LHCN-M2 (cell line): ENCODE measurements at regions not wholly inside any gene's neighbourhood (a gene's known extent, or its start where the extent isn't known, plus 50 kb on each side); places are given as distances from the start of the nearest gene placed in this dataset.

ENCODE experiments used
- DNase-seq: peaks from one replicate; pipeline ENCODE4 v3.0.0-alpha.2; 2012; ENCODE audit warnings: low read depth

DNA sequence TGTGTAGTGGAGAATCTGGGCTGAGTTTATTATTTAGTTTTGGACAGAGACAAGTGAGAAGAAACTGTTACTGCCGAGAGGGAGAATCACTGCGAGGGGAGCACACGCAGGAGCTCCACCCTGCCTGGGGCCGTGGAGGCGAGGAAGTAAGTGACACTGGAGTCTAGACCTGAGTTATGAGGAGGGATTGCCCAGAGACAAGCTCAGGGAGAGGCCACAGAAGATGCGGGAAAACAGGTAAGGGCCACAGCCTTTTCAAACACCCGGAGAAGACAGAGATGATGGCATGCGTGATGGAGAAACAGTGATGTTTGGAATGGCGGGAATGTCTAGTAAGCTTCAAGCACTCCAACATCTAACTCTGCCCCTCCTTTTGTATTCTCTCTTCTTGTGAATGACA, 84.1 kb downstream of the TNFSF11 start:
- DNase-seq = no peak

DNA sequence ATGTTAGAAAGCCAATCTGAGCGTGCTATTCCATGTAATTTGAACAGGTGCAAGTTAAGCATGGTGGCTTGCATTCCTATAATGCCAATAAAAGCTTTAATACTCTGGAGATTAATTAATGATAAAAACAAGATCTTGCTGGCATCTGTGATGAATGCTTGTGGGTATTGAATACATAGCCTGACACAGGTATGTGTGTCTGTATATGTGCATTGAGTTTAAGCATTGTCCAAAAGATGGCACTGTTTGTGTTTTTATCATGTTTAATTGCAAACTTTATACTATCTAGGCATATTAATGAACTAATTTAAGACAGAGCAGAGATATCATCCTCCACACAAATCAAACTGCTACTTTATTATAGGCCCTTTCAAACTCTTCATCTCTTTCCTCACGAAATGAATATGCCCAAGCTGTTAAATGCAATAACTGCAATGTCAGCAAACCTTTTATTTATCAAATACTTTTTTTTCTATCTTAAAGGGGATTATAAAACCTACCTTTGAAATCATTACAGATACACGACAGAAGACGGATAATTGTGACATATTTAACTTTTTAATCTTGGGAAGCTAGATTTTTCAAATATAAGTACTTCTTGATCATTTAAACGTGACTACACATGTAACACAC, 86.5 kb downstream of the TNFSF11 start:
- DNase-seq = peak; percentile 10

DNA sequence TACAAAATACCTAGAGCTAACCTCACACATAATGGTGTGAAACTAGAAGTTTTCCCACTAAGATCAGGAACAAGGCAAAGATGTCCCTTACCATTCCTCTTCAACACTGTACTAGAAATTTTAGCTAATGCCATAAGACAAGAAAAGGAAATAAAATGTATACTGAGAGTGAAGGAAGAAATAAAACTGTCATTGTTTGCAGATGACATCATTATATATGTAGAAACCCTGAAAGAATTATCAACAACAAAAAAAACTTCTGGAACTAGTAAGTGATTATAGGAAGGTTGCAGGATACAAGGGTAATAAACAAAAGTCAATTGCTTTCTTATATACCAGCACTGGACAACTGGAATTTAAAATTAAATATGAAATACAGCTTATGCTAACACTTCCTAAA, 93.7 kb downstream of the TNFSF11 start:
- DNase-seq = no peak

DNA sequence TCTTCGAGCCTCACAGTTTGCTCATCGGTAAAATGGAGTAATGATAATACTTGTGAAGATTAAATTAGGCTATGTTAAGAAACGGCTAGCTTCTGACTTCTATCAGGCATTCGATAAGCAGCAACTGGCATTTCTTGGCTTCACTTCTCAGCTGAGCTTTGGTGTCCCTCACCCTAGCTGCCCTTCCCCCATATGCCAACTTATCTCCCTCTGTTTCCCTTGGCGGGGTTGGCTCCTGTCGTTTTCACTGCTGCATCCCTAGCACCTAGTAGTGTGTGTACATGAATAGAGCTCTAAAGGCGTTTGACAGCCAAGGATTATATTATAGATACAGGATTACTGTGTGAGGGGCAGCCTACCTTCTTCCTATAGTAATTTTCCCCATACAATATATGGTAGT, 97.5 kb downstream of the TNFSF11 start:
- DNase-seq = no peak

DNA sequence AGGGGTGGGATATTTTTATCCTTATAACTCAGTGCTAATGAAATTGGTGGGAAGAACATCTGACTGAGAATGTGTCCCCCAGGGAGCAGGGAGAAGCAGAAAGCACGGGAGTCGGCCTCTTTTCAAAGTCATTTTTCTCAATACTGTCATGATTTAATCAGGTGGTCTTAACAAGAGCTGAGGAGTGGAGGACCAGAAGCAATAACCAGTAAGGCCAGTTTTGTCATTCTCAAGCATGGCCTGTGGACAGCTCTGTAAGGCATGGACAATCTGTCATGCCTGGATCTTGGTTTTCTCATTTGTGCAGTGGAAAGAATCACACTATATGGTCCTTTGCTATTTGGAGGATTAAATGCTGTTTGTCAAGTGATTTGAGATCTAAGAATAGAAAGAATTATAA, 99.7 kb downstream of the TNFSF11 start:
- DNase-seq = no peak

DNA sequence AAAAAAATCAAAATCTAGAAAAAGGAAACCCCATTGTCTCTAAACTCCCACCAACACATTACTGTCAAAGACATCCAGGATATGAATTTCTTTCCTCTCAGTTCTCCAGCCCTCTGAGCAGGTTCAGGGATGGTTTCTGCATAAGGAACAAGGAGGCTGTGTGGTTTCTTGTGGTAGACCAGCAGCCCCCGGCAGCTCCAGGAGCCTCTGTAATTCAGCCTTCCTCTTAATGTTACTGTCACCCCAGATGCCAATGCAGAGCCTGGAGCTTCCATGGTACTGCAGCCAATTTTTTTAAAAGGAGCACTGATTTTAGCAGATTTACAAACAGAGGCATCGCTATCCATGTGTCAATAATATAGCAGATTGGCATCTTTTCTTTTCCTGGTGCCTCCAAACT, 100.6 kb upstream of the FAM216B start:
- no peak for DNase-seq

DNA sequence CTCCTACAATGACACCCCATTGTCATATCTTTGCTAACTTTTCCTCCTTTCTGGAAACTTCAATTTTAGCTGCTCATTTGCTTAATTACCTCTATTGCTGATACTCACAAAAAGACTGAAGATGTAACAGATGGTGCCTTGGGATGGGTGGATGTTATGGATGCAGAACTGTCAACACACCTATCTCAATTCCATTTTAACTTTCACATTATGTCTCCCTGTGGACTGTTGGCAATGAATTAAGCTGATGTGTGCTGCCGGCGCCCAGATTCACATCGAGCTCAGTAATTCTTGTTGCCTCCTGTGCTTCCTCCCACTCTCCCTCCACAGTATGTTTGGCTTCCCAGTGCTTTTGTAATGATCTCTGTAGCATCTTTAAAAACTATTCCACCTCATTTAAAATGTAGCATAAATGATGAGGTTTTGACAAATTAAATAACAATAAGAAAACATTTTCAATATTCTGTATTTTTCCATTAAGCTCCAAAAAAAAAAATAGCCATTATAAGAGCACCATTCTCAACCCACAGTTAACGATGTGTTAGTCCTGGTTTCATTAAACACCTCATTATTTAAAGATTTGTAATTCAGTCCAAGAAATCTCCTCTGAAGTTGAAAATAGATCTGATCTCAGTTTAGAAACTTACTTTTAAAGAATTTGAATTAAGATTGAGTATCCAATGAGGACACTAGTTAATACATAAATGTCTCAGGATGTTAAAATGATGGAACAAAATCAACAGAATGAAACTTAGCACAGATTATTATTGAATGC, 99.9 kb upstream of the FAM216B start:
- no peak for DNase-seq

DNA sequence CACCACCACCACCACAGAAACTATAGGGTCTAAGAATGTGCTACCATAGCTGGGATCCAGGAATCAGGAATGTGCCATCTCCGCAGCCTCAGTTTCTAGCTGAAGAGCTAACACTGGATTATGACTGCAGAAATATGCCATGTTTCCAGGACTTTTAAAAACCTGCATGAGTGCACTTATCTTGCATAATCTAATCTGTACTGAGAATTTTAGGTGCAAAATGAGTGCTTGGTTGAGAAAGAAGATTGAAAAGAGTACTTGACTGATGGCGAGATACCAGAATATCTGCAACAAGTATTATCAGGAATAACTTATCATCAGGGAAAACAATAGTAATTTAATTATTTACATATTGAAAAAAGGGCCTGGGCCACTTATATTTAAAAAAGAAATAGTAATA, 97.2 kb upstream of the FAM216B start:
- DNase-seq = no peak

DNA sequence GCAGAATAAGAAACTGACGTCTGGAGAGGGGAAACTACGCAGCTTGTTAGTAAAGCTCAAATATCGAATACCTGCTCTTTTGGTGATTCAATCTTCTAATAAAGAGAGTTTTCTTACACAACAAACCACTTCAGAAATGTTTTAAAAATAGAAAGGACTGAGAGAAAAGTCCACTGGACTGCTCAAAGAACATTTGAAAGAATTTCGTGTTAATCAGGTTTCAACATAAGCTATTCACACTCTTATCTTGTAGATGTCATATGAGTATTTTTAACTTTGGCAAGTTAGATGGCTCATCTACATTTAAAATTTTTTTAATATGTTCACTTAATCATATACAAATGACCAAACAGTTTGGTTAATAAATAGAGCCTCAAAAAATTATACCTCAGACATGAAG, 95.6 kb upstream of the FAM216B start:
- no peak for DNase-seq

DNA sequence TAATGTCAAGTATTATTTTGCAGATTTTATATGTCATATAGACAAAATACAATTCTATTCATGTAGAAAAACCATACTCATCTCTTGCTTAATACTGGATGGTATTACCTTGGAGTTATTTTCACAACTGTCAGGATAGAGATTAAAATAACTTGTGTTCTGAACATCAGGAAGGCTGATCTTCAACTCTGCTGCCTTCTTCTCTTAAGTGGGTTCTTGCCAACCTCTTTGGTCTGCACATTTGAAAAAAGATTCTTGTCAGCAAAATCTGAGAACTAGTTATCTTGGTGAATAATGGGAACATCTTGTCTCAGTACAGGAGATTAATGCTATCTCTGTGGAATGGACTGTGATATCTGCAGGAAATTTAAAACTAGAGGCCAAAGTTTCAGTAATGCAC, 95.2 kb upstream of the FAM216B start:
- no peak for DNase-seq

DNA sequence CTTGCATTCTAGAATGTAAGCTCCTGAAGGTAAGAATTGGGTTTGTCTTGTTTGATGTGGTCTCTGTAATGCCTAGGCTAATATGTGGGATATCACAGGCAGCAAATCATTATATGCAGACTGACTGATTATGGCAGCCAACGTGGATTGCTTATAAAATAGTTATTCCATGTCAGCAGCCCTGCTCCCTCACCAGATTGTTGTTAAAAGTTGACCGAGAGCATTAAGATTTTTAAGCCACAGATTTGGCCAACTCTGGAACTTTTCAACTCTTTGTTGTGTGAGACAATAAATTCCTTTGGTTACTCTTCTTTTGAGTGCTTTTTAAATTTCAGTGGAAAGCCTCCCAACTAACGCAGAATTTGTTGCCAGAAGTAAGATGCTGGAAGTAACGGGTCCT, 92.6 kb upstream of the FAM216B start:
- no peak for DNase-seq

DNA sequence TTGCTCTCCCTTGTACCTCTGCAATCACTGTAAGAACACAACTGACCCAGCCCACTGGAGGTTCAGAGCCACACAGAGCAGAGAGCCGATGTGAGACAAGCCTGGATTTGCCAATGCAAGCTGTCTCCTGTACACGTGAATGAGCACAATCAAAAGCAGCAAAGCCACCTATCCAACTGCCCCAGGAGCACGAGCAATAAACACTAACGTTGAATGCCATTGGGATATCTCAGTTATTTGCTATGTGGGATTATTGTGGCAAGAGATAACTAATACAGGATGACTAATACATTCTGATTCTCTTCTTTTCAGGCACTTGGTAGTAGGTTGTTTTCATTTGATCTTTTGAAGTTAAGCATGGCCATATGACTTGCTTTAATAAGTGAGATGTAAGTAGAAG, 85.2 kb upstream of the FAM216B start:
- DNase-seq = peak; percentile 45

DNA sequence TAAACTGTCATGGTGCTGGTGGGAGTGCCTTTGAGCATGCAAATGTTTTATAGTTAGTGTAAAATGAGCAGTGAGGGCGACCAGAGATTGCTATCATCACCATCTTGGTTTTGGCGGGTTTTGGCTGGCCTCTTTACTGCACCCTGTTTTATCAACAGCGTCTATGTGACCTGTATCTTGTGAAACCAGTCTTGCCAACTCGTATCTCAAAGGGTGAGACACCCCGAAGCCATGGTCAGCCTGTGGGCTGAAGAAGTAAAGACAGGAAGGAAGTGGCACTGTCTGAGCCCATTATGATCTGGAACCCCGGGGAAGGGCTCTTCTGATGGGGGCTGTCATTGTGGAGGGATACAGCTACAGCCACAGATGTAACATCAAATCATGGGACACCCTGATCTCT, 81.5 kb upstream of the FAM216B start:
- DNase-seq = no peak

DNA sequence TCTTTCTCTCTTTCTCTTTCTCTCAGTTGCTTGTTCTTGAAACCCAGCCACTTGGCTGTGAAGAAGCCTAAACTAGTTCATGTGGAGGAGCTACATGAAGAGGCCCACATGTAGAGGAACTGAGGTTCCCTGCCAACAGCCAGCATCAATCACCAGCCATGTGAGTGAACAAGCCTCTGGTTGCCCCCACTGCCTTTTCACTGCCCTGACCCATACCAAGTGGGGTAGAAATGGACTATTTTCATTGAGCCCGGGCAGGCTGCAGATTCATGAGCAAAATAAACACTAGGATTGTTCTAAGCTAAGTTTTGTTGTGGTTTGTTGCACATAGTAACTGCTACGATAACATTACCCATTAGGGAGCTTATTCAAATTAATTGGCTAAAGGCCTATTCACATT, 78.7 kb upstream of the FAM216B start:
- no peak for DNase-seq

DNA sequence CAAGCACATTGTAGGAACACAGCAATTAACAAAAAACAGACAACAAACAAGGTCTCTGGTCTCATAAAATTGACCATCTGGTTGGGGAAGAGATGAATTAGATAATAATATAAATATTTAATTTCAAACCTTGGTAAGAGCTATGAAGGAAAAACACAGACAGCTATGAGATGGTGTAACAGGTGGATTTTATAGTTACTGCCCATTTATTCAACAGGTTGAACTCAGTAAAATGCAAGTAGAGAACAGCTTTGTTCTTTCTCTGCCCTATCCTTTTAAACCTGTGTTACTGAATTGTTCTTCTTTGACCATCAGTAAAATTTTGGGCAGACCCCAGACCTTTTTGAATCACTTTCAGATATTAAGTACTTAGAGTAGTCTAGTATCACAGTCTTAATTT, 77.6 kb upstream of the FAM216B start:
- DNase-seq = no peak

DNA sequence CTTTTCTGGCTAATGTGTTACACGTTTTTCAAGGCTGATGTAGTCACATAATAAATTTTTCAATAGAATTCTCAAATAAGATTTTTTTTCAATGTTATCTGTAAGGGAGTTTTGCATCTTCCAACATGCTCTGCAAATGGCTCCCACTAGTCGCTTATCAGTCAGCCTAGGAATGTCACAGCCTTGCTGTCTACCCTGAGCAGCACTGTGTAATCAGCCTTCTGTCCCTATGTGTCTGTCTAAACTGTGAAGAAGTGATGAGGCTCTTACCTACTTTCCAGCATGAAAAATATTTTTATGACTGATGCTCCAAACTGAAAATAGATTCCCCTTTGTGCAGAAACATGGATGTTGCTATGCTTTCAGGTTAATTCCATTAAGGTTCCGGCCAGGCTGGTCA, 75.1 kb upstream of the FAM216B start:
- no peak for DNase-seq

DNA sequence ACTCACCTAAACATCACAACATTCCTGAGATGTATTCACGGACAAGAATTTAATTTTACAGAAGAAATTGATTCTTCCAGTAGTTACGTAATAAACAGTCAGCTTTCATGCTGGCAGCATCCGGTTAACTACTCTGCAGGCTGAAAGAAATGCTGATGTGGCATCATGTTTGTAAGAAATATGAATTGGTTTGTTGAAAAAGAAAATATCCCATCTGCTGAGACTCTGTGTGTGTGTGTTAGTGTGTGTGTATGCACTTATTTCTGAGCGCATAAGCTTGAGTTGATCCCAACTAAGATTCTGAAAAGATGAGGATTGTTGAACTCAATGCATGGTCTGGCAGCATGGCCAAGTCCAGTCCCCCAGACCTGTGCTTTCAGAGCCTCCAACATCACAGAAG, 74.3 kb upstream of the FAM216B start:
- DNase-seq = peak; percentile 4

DNA sequence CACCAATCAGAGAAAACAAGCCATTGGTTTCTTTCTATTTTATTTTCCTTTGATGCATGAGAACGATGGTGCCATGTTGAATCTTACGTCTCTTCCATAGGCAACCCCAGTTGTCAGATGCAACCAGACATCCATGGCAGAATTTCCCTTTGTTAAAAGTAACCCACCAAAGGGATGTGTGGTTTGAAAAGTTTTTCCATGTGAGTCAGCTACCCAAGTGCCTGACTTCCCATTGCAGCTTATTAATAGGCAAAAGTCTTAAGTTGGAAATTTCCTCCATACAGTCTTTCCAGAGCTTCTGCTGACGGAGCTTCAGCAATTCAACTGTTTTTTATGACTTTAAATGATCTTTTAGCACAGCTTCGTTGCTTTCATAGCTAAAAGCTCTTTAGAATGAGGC, 73.8 kb upstream of the FAM216B start:
- DNase-seq = peak; percentile 61

DNA sequence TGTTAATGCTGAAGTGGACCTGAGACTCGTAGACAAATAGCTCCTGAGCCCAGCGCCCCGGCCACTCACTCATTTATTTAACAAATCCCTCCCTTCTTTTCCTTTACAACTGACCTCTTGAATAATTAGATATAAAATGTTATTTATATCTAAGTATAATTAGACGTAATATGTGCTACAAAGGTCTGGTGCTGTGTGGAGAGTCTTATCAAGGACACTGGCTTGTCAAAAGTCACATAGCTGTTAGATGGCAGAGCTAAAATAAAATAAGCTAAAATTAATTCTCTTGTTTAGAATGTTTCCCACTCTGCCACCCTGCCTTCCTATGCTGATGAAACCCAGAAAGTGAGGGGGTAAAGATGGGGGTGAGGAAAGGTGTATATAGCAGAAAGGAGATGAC, 73.0 kb upstream of the FAM216B start:
- no peak for DNase-seq

DNA sequence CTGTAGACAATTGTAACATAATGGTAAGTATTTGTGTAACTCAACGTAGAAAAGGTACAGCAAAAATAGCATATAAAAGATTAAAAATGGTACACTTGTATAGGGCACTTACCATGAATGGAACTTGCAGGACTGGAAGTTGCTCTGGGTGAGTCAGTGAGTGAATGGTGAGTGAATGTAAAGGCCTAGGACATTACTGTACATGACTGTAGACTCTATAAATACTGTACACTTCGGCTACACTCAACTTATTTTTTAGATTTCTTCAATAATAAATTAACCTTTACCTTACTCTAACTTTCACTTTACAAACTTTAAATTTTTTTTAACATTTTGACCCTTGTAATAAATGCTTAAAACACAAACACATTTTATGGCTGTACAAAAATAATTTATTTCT, 72.1 kb upstream of the FAM216B start:
- no peak for DNase-seq

DNA sequence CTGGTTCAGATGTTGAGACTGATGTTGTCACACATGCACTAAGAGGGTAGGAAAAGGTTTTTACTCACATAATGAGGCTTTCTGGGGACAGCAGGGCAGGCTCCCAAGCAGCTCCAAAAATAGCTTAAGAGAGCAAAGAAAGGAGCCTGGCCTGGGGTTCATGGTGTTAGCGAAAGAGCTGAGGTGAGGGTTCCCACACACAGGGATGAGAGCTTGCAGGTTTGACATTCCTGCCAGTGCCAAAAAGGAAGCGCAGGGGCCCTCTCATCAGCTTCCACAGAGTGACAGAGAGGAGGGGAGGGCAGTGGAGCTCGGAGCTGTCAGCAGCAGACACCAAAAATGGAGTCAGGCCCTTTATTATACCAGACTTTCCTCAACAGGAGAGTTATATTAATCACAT, 65.5 kb upstream of the FAM216B start:
- DNase-seq = no peak

DNA sequence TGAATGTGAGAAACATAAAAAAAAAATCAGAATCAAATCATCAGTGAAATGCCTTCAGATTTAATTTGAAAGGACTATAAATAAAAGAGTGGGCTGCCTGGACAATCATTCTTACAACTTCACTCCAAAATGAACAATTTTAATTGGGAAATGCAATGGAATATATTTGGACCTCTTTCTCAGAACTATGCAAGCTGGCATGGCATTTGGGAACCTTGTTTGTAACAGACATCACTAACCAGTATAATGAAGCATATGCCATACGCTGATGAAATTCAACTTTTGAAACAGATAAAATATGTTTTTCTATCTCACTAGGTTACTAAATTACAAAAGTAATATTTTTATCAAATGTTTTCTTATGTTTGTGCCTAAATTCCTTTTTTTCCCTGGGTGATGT, 64.2 kb upstream of the FAM216B start:
- DNase-seq = no peak

DNA sequence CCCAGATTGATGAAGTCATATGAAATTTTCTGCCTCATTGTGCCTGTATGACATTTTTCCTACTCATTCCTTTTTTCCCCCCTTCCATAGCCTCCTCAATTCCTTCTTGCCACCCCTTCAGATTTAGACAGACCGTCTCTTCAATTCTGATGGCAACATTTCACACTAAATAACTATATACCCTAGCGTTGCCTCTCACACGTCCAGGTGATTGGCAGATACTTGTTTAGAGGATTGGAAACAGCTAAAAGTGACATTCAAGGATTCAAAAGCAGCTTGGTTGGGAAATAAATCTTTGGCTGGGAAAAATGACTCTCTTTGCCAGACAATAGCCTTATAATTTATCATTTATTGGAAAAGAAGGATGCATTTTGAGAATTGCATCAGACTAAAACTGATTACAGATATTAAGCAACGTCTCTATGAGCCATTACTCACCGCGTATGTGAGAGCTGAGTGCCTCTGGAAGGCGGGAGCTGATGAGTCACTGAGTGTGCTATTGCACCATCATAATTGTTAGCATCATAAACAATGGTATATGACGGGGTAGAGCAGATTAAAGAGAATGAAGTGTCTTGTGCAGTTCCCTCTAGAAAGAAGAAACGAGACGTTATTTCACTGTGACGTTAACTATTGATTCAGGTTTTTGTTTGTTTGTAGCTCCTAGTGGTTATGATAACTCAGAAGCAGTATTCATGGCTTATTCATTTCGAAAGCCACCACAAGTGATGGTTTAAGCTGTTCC, 61.1 kb upstream of the FAM216B start:
- DNase-seq = peak; percentile 91
